ENCODE measurements at regions not wholly inside any gene's neighbourhood (a gene's known extent, or its start where the extent isn't known, plus 50 kb on each side); places are given as distances from the start of the nearest gene placed in this dataset.

- TF ChIP-seq, protein P1, sequence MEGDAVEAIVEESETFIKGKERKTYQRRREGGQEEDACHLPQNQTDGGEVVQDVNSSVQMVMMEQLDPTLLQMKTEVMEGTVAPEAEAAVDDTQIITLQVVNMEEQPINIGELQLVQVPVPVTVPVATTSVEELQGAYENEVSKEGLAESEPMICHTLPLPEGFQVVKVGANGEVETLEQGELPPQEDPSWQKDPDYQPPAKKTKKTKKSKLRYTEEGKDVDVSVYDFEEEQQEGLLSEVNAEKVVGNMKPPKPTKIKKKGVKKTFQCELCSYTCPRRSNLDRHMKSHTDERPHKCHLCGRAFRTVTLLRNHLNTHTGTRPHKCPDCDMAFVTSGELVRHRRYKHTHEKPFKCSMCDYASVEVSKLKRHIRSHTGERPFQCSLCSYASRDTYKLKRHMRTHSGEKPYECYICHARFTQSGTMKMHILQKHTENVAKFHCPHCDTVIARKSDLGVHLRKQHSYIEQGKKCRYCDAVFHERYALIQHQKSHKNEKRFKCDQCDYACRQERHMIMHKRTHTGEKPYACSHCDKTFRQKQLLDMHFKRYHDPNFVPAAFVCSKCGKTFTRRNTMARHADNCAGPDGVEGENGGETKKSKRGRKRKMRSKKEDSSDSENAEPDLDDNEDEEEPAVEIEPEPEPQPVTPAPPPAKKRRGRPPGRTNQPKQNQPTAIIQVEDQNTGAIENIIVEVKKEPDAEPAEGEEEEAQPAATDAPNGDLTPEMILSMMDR (conservative IDR thresholded peaks at IDR 0.05), result no peak
- Histone ChIP-seq H4K8ac (replicated peaks; ENCODE audit: insufficient read length, low read depth, low read length) (no peak overlapping the region), H2AK5ac (ENCODE audit: insufficient read length, low read length) (no peak overlapping the region), H2BK12ac (ENCODE audit: insufficient read length, low read depth, low read length) (no peak overlapping the region), H3K23me2 (ENCODE audit: insufficient read length, low read depth, low read length, poor library complexity, severe bottlenecking) (no peaks in the 10 kb centered on the region), H3K4ac (ENCODE audit: low read depth, low read length) (no peak overlapping the region), H2AFZ (ENCODE audit: low read length) (no peak overlapping the region), H4K91ac (ENCODE audit: insufficient read length, low read depth, low read length) (no peak overlapping the region), H3K9me3 (ENCODE audit: control insufficient read depth, low read depth, low read length) (no peaks in the 10 kb centered on the region), H3K18ac (ENCODE audit: insufficient read length, low read depth, low read length) (no peak overlapping the region), H3T11ph (ENCODE audit: low read length) (no peak overlapping the region), H2BK15ac (ENCODE audit: low read depth, low read length) (no peak overlapping the region), H2BK120ac (ENCODE audit: low read depth, low read length, poor library complexity, severe bottlenecking) (no peak overlapping the region), H2BK20ac (ENCODE audit: low read depth, low read length, poor library complexity, severe bottlenecking) (no peak overlapping the region), H3K56ac (ENCODE audit: insufficient read length, low read depth, low read length) (no peak overlapping the region), H2BK5ac (ENCODE audit: insufficient read length, low read length) (no peak overlapping the region), H3K27me3 (ENCODE audit: insufficient read depth, low read length) (no peaks in the 10 kb centered on the region), H4K20me1 (ENCODE audit: control insufficient read depth, insufficient read depth, insufficient read length) (no peaks in the 10 kb centered on the region), H3K79me1 (ENCODE audit: insufficient read depth, low read depth, low read length, poor library complexity, severe bottlenecking) (no peaks in the 10 kb centered on the region), H4K5ac (ENCODE audit: insufficient read length, low read depth, low read length) (no peak overlapping the region), H3K14ac (ENCODE audit: insufficient read depth, low read length) (no peak overlapping the region), H3K27ac (ENCODE audit: insufficient read length, low read depth, low read length) (no peak overlapping the region), H3K4me2 (ENCODE audit: insufficient read depth, insufficient read length, low read length) (no peak overlapping the region), H3K9ac (ENCODE audit: extremely low read depth, insufficient read length, low read length) (no peak overlapping the region), H3K79me2 (ENCODE audit: insufficient read depth, low read length) (no peaks in the 10 kb centered on the region), H3K23ac (ENCODE audit: insufficient read length, low read depth, low read length) (no peak overlapping the region), H3K4me1 (ENCODE audit: insufficient read depth, low read length) (peaks cover 3% of the 10 kb centered on the region; the same call in 1 of the 2 replicates)
- no peak overlapping the region for H3K4me3 Mint-ChIP-seq
- no peak for DNase-seq
- no peaks in the 10 kb centered on the region; the same call in 1 of the 2 replicates for H3K27me3 Mint-ChIP-seq (ENCODE audit: low read depth)
- no CpG with 5 or more reads among the region's 1 CpG for WGBS (ENCODE audit: extremely low coverage, insufficient read length, low lambda C conversion rate)
- peaks cover 0 to under 1% of the 10 kb centered on the region in 2 experiments; a peak in 2 of 4 replicates for H3K4me1 Mint-ChIP-seq
- no peaks in the 10 kb centered on the region for H3K36me3 Mint-ChIP-seq (ENCODE audit: insufficient read depth in 1 of 3, low read depth in 3 of 3)
- peaks cover 0 to under 1% of the 10 kb centered on the region in 2 experiments; a peak in 1 of 5 replicates for H3K9me3 Mint-ChIP-seq
- H3K27ac Mint-ChIP-seq, result no peak overlapping the region
Observed at GRCh38 chr1:234938135-234938534, 190.5 kb downstream of the TOMM20 start.

Data from H9 (cell line).